HG03097 (cell line): ENCODE measurements at regions not wholly inside any gene's neighbourhood (a gene's known extent, or its start where the extent isn't known, plus 50 kb on each side); places are given as distances from the start of the nearest gene placed in this dataset.

Experiments
- ATAC-seq: cut with Tn5 transposase; IDR thresholded peaks from one replicate; pipeline ENCODE4 v1.9.1; 2021; ENCODE audit not compliant: unreplicated experiment, low FRiP score

- no peak for ATAC-seq
Observed at GRCh38 chr11:122327528-122327927, 211.5 kb upstream of the BLID start.

GRCh38 chr11:122323754-122324421, 207.9 kb upstream of the BLID start:
- no peak for ATAC-seq

DNA sequence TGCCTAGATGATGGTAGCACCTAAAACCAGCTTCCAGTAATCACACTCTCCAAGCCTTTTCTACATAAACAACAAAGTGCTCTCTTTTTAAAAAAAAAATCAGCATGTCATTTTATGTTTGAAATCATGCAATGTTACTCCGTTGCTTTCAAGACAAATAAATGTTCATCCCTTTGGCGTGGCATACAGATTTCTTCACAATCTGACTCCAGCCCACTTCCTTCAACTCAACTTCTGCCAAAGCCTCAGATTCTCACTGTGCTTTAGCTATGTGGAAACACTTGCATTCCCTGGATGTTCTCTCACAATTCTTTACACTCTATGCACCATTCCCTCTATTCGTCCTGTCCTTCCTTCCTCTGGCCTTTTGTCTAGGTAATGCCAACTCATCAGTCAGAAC, 206.3 kb upstream of the BLID start:
- ATAC-seq, result no peak

GRCh38 chr11:122320671-122321070, 204.7 kb upstream of the BLID start:
- ATAC-seq, result no peak

- ATAC-seq, result no peak
Observed at GRCh38 chr11:122319691-122320620, 203.9 kb upstream of the BLID start.

- ATAC-seq, result no peak
Observed at GRCh38 chr11:122319085-122319484, 203.1 kb upstream of the BLID start.

DNA sequence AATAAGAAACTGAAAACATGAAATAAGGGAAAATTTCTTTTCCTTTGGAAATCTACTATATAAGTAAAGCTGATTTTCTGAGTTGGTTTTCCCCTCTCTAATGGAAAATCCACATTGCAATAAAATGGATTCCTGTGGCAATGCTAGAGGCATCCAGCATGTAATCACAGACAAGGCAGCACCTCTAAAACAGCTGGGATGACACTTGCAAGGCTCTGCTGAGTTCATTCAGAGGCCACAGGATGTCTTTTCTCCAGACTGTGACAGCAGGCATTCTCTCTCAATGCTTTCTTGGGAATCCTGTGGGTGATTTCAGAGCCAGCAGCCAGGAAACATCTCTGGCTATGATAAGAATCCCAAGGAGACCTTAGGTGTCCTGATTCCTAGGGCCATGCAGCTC, 201.3 kb upstream of the BLID start:
- ATAC-seq, result no peak

GRCh38 chr11:122313581-122313980, 197.6 kb upstream of the BLID start:
- no peak for ATAC-seq

- ATAC-seq, result no peak
Observed at GRCh38 chr11:122311216-122311755, 195.3 kb upstream of the BLID start.

GRCh38 chr11:122310766-122311165, 194.8 kb upstream of the BLID start:
- ATAC-seq, result no peak

- no peak for ATAC-seq
Observed at GRCh38 chr11:122309262-122309925, 193.4 kb upstream of the BLID start.

GRCh38 chr11:122308226-122308625, 192.2 kb upstream of the BLID start:
- ATAC-seq, result no peak

- ATAC-seq, result no peak
Observed at GRCh38 chr11:122307476-122308035, 191.5 kb upstream of the BLID start.

DNA sequence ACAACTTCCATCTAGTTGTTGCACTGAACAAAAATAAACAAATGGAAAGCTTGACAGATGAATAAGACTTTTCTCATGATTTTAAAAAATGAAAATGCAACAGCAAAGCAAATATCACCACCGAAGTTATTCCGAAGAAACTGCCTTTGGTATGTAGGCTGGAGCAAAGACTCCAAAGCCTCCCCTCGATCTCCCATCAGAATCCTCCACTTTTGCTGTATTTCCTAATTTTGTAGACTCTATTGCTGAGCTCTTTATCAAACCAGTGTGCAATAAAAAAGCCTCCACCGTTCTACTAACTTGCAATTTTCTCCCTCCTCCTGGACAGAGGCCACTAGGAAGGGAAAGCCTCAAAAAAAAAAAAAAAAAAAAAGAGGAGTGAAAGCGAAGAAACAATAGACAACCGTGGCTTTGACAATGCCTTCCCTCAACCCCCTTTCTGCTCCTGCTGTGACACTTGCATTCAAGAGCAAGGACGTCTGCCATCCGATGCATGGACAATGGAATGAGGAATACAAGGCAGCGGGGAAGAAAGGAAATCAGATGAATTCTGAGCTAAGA, 190.9 kb upstream of the BLID start:
- ATAC-seq, result no peak

- ATAC-seq, result no peak
Observed at GRCh38 chr11:122305426-122306320, 189.7 kb upstream of the BLID start.

GRCh38 chr11:122304973-122305372, 189.0 kb upstream of the BLID start:
- no peak for ATAC-seq

- no peak for ATAC-seq
Observed at GRCh38 chr11:122304306-122304705, 188.3 kb upstream of the BLID start.

DNA sequence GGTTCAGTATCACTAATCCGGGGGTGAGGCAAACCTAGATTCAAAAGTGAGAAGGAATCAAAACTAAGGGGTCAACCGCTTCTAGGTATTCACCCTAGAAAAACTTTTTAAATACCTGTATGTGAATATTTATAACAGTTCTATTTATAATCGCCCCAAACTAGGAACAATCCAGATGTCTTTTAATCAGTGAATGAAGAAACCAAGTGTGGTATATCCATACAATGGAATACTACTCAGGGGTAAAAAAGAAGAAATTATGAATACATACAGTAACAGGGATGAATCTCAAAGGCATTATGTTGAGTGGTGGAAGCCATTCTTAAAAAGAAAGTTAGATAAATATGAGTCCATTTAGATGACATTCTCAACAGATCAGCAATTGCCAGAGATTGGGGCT, 178.0 kb upstream of the BLID start:
- ATAC-seq, result no peak

- no peak for ATAC-seq
Observed at GRCh38 chr11:122293296-122294023, 177.4 kb upstream of the BLID start.
